HG03439 (cell line): ENCODE measurements at regions not wholly inside any gene's neighbourhood (a gene's known extent, or its start where the extent isn't known, plus 50 kb on each side); places are given as distances from the start of the nearest gene placed in this dataset.
A peak's percentile ranks its signal among the peaks of the same experiment; 100 is the strongest.

Experiments used
- ATAC-seq: cut with Tn5 transposase; IDR thresholded peaks from one replicate; pipeline ENCODE4 v1.9.1; 2021; ENCODE audit warnings: mild to moderate bottlenecking, moderate library complexity; ENCODE audit not compliant: unreplicated experiment

GRCh38 chr18:25815659-25816058 lies 274.8 kb downstream of the SS18 start:
- no peak for ATAC-seq

GRCh38 chr18:25814841-25815458 lies 275.5 kb downstream of the SS18 start:
- ATAC-seq, result peak; percentile 91

GRCh38 chr18:25813110-25813509 lies 277.3 kb downstream of the SS18 start:
- ATAC-seq, result no peak

- no peak for ATAC-seq
These were observed 279.7 kb downstream of the SS18 start for GRCh38 chr18:25810736-25811135.

GRCh38 chr18:25805939-25806338 lies 284.5 kb downstream of the SS18 start:
- ATAC-seq, result no peak

GRCh38 chr18:25805323-25805722 lies 285.1 kb downstream of the SS18 start:
- no peak for ATAC-seq

GRCh38 chr18:25799231-25799630 lies 291.2 kb downstream of the SS18 start:
- no peak for ATAC-seq

- no peak for ATAC-seq
These were observed 292.4 kb downstream of the SS18 start for GRCh38 chr18:25798046-25798445.

GRCh38 chr18:25795213-25795612 lies 295.2 kb downstream of the SS18 start:
- no peak for ATAC-seq

GRCh38 chr18:25787276-25787675 lies 303.1 kb downstream of the SS18 start:
- no peak for ATAC-seq

GRCh38 chr18:25786758-25787157 lies 303.7 kb downstream of the SS18 start:
- ATAC-seq, result no peak

- ATAC-seq, result no peak
These were observed 310.3 kb downstream of the SS18 start for GRCh38 chr18:25780105-25780504.

GRCh38 chr18:25771796-25772195 lies 318.6 kb downstream of the SS18 start:
- ATAC-seq, result no peak

- no peak for ATAC-seq
These were observed 325.6 kb downstream of the SS18 start for GRCh38 chr18:25764777-25765176.

GRCh38 chr18:25759111-25759510 lies 331.3 kb downstream of the SS18 start:
- ATAC-seq, result no peak

GRCh38 chr18:25743646-25744151 lies 346.7 kb downstream of the SS18 start:
- ATAC-seq, result no peak

- no peak for ATAC-seq
These were observed 351.0 kb downstream of the SS18 start for GRCh38 chr18:25739376-25739775.

GRCh38 chr18:25737710-25738311 lies 352.6 kb downstream of the SS18 start:
- no peak for ATAC-seq

GRCh38 chr18:25736516-25736915 lies 353.9 kb downstream of the SS18 start:
- ATAC-seq, result no peak

GRCh38 chr18:25735459-25735858 lies 355.0 kb downstream of the SS18 start:
- ATAC-seq, result no peak

GRCh38 chr18:25734336-25734735 lies 356.1 kb downstream of the SS18 start:
- ATAC-seq, result no peak

GRCh38 chr18:25732862-25733261 lies 357.6 kb downstream of the SS18 start:
- no peak for ATAC-seq

GRCh38 chr18:25729072-25729471 lies 361.3 kb downstream of the SS18 start:
- ATAC-seq, result no peak
